UCSD-AML1 (cell line): ENCODE measurements at regions not wholly inside any gene's neighbourhood (a gene's known extent, or its start where the extent isn't known, plus 50 kb on each side); places are given as distances from the start of the nearest gene placed in this dataset.
"Not testable (repeated sequence)": the region's sequence is repeated elsewhere in the genome, so short reads cannot be mapped to it uniquely, and the experiment has no call there.

Experiments
- DNase-seq: peaks from one replicate; lab custom pipeline; 2025; ENCODE audit not compliant: unreplicated experiment; lab: John Stamatoyannopoulos, UW

- peak; percentile 50 for DNase-seq
These were observed 328.2 kb upstream of the CNTNAP5 start for GRCh38 chr2:123696799-123697410.

DNA sequence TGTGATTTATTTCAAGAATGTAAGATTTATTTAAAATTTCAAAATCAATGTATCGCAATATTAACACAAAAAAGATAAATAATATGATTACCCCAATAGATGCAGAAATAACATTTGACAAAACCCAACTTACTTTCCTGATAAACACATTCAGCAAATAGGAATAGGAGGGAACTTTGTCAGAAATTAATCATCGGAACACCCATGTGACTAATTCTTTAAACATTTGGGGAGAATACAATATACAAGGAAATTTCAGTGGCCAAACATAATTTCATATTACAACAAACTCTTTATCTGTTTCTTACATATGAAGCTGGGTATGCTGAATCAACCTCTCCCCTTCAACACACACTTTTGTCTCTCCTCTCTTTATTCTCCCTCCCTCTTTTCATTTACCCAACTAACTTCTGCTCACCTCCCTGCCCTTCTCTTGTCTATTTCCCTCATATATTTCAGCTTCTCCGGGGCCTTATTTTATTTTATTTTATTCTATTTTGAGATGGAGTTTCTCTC is 309.6 kb upstream of the CNTNAP5 start:
- DNase-seq: no peak

DNA sequence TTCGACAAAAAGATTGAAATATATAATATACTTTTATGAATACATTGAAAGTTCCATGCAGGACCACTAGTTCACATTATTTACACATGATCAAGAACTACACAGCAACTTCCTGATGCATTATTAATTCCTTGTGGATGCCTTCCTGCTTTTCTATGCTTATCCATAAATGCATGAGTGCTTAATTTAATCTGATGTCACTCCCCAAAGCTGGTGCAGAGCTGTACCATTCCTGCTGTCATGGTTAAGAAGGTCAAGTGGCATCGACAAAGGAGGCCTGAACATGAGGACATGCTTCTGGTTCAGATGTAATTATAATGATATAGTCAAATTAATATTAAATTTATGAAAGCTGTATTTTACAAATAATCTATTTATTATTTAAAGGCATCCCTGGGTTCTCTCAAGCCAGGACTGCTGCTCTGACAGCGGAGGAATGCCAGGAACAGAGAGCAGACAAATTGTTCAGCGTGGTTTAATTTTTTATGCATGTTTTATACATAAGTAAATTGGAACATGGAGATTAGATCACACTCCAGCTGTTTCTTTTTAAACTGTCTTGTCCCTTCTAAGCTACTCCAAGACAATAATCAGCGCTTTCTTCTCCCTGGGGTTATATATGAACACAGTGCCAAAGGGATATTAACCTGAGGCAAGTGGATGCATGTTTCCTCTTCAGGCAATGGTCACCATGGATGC is 307.3 kb upstream of the CNTNAP5 start:
- DNase-seq: no peak

- DNase-seq: no peak
These were observed 304.3 kb upstream of the CNTNAP5 start for GRCh38 chr2:123720760-123721159.

DNA sequence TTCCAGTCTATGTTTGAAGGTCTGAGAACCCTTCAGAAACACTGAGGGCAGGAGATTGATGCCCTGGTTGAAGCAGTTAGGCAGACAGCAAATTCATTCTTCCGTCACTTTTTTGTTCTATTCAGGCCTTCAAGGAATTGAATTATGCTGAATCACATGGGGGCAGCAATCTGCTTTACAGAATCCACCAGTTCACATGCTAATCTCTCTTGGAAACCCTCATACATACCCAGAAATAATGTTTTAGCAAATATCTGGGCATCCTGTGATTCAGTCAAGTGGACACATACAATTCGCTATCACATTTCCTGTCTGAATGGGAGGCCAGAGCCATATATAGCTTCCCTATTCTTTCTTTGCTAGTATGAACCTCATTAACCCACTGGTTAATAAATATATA is 301.4 kb upstream of the CNTNAP5 start:
- DNase-seq: peak; percentile 9

DNA sequence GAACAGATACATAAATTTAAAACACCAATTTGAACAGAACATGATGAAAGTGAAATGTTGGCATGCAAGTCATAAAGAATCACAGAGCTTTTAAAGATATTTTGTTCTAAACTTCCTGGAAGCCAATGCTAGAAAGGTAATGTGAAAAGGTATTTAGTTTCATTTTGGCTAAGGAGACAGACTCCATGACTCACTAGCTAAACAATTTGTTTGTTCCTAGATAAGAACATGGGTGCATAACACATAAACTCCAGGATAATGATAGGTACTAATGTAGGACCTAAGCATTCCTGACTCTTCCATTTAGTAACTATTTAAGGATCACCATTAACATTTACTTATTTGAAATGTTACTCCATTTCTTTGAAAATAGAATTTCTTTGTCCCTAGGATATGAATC is 292.5 kb upstream of the CNTNAP5 start:
- DNase-seq: no peak

GRCh38 chr2:123737371-123737770 is 287.7 kb upstream of the CNTNAP5 start:
- no peak for DNase-seq

DNA sequence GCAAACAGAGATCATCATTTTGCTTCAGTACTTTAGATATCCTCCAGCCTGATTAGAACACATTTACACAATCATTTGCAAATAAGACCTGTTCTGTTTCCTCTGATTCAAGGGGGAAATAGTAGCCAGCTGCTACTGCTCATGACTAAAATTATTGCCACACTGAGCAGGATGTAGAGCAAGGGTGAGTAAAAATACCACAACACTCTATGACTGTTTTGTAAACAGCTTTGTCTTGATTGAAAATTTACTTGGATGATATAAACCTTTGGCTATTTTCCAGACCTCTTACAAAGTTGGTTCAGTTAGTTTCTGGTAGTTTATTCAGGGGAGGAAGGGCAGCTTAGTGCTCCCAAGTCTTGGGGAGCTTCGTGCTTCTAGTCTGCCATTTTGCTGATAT is 286.4 kb upstream of the CNTNAP5 start:
- no peak for DNase-seq

DNA sequence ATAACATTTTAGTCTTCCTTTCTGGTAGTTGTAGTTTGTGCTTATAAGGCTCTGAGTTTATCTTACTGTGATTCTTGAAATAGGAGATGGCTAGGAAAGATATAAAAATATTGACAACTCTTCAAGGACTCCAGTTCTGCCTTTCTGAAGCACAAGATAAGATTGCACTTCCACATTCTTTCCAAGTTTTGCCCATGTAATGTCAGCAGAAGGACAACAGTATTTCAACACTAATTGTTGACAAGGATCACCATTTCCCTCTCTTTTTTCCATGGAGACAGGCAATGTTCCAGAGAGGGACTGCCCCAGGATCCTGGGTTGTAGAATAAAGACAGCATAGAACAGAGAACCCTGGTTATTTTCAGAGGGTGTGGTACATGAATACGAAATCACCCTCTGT is 279.1 kb upstream of the CNTNAP5 start:
- DNase-seq: no peak

DNA sequence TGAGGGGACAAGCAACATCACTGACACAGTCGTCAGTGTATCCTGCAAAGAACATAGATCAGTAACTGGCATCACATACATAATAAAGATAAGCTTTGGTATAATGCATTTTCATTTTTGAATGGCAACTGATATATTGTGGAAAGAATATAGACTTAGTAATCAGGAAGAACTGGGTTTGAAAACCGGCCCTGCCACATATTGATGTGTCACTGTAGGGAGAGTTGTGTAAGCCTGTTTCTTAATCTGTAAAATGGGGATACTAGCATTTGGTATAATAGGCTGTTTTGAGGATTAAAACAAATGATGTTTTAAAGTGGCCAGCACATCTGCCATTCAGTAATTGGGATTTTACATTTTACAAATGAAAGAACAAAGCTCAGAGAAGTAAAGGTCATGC is 277.8 kb upstream of the CNTNAP5 start:
- no peak for DNase-seq

DNA sequence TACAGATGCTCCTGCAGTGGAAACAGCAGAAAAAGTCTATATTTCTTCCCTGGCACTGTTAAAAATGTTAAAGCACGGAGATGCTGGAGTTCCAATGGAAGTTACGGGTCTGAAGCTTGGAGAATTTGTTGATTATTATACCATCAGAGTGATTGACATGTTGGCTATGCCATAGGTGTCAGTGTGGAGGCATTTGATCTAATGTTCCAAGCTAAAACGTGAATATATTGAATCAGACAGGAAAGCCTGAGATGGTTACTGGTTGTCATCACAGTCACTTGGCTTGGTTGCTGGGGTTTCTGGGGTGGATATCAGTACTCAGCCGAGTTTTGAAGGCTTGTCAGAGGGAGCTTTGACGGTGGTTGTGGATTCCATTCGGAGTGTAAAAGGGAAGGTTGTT is 262.9 kb upstream of the CNTNAP5 start:
- no peak for DNase-seq

DNA sequence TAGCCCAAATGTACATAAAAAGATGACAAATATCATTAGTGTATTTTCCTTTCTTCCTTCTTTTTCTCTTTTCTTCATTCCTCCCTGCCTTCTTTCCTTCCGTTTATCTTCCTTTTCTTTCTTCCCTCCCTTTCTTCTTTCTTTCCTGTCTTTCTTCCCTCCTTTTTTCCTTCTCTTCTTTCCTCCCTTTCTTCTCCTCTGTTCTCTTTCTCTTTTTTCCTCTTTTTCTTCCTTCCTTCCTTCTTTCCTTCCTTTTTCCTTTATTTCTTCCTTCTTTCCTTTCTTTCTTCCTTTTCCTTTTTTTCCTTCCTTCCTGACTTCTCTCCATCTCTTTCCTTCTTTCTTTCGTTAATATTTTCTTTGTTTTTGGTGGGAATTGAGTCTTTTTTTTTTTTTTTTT is 256.9 kb upstream of the CNTNAP5 start:
- DNase-seq: no peak

GRCh38 chr2:123769001-123769400 is 256.1 kb upstream of the CNTNAP5 start:
- no peak for DNase-seq

DNA sequence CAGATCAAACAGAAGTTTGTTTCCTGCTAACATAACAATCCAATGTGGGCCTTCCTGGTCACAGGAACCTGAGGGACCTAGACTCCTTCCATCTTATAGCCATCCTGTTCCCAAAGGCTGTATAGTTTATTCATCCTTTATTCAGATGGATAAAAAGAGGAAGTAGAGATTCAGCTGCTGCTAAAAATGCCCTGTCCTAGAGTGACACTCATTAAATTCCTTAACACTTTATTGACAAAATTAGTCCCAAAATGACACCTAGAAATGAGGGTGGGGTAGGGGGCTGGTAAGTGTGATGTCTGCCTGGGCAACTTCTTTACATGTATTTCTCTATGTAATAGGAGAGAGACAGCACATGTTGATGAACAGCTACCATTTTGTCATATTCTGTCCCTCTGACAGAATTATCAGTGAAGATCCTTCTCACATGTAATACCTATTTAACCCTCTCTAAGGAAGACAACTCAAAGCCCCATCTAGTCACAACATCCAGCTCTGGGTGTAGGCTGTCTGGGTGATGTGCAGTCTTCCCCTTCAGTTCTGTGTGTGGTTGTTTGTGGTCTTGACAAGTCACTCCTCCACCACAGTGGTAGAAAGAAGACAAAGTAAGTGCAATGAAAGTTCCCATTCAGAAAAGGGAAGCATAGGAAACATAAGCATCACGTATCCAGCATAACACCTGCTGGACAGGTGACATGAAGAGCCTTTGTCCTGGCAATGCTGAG is 253.9 kb upstream of the CNTNAP5 start:
- peak; percentile 14 for DNase-seq

DNA sequence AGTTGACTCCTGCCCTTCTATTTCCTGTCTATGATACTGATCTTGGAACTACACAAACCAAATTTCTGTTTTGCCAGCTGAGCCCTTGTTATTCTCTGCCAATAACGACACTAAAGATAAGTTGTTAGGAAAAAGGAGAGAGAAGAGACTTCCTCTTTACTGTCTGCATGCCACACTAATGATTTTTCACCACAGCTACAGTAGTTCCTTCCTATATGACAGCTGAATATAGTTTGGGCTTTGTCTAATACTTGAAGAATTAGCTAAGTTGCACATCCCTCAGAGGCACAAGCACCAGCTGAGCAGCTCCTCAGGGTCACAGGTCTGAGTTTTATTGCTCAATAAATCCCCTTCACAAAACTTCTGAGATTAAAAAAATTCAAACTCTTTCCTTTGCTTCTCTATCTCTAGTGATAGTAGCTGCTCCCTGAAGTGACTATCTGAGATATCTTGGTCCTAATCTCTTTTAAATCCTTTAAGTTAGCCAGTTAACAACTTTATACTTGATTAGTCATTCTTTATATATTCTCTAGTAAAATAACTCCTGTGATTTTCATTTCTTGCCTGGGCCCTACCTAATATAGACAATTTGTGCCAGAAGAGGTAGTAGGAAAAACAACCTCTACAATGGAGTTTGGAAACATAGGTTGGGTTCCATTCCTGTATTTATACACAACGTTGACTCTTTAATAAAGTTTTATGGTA is 253.0 kb upstream of the CNTNAP5 start:
- peak; percentile 10 for DNase-seq

- no peak for DNase-seq
These were observed 248.0 kb upstream of the CNTNAP5 start for GRCh38 chr2:123777116-123777515.

DNA sequence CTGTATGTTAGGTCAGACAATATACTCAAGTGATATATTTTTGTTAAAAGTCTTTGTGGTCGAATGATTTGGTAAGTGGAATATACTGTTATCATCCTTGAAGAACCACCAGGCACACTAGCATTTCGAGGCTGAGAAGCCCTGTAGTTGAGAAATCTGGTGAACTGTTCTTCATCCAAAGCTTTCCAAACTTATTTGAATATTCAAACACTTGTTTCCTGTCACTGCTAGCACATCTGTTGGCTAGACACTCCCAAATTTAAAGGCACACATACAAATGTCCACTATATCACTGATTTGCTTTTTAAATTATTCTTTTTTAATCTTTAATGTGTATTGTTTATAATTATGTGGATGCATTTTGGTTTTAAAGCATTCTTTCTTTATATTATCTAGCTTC is 241.9 kb upstream of the CNTNAP5 start:
- no peak for DNase-seq

DNA sequence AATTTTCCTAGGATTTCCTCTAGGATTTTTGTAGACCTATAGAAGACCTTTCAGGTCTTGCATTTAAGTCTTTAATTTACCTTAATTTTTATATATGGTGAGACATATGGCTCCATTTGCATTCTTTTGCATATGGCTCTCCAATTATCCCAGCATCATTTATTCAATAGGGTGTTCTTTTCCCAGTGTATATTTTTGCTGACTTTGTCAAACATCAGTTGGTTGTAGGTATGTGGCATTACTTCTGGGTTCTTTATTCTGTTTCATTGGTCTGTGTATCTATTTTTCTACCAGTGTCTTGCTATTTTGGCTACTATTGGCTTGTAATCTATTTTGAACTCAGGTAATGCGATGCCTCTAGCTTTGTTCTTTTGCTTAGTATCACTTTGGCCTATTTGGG is 239.8 kb upstream of the CNTNAP5 start:
- no peak for DNase-seq

DNA sequence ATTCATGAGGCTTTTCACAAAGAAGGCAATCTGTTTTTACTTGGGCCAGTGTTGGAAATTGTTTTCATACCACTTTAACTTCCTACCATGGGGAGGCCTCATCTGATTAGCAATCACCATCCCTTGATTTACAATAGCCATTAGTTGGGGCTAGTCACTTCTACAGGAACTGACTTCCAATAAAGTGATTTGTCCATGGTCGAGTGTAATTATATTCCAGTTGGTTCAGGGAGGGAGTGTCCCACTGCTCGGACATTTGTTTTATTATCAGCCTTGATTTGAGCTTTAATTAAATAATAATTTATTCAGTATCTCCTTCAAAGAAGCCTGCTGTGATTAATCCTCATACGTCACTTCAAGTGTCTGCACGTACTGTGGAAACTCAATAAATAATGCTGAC is 233.9 kb upstream of the CNTNAP5 start:
- no peak for DNase-seq

DNA sequence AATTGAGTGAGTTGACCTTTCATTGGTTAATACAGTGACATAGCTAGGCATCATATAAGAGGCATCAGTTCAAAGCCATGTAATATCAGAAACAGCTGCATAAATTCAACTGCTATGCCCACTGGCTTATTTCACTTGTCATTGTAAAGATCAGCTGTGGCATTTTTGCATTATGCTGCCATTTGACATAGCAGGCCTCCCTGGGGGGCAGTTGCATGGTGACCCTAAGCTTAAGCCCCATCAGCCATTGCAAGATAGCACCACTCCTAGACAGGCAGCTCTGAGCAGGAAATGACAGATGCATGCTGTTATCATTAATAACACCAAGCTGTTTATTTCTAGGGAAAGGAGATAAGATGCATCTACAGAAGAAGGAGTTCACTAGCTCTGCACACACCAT is 233.4 kb upstream of the CNTNAP5 start:
- no peak for DNase-seq

GRCh38 chr2:123804126-123804525 is 221.0 kb upstream of the CNTNAP5 start:
- not testable (repeated sequence) for DNase-seq

DNA sequence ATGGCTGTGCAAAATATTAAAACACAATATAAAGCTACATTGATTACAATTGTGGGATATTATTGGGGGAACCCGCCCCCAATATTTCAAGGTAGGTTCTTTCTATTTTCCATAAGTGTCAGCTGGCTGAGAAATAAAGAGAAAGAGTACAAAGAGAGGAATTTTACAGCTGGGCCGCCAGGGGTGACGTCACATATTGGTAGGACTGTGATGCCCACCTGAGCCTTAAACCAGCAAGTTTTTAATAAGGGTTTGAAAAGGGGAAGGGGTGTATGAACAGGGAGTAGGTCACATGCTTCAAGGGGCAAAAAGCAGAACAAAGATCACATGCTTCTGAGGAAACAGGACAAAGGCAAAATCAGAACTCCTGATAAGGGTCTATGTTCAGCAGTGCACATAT is 219.3 kb upstream of the CNTNAP5 start:
- not testable (repeated sequence) for DNase-seq
